GM19372 (cell line): ENCODE measurements at regions not wholly inside any gene's neighbourhood (a gene's known extent, or its start where the extent isn't known, plus 50 kb on each side); places are given as distances from the start of the nearest gene placed in this dataset.
"Not testable (repeated sequence)": the region's sequence is repeated elsewhere in the genome, so short reads cannot be mapped to it uniquely, and the experiment has no call there.

ENCODE experiments used
- ATAC-seq: cut with Tn5 transposase; IDR thresholded peaks from one replicate; pipeline ENCODE4 v1.9.1; 2021; ENCODE audit warnings: mild to moderate bottlenecking, low read depth, moderate library complexity; ENCODE audit not compliant: unreplicated experiment

- ATAC-seq: no peak
These were observed 360.2 kb upstream of the ROPN1 start for GRCh38 chr3:124352149-124352539.

DNA sequence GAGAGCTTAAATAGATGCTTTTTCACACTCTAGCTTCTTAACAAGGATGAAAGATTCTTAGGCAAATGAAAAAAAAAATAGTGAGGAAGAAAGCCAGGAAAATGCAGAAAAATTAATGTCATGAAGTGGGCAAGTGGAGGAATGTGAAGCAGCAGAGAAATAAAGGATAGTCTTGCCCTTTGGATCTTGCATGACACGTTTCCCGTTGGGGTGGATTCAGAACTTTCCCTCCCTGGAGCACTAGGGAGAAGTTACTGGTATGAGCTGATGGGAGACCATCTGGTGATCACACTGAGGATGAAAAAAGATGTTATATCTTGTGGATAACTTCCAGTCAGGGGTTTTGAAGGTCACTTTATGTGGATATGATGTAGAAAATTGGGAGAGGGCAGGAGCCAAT is 361.8 kb upstream of the ROPN1 start:
- ATAC-seq: no peak

DNA sequence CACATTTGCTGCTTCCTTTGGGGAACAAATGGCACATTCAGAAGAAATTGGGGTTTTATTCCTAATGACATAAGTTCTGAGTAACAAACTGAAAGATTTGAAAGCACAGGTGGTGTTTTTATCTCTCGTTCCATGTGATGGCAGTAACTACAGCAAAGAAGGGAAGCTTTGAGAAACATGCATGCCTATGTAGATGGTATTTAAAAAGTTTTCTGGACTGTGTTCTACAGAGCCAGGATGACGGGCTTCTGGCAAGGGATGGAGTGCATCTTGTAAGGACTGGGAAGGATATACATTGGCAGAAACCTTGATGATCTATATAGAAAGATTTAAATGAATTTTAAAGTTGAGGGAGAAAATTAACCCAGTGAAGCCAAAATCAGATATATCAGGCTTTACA is 362.2 kb upstream of the ROPN1 start:
- no peak for ATAC-seq

DNA sequence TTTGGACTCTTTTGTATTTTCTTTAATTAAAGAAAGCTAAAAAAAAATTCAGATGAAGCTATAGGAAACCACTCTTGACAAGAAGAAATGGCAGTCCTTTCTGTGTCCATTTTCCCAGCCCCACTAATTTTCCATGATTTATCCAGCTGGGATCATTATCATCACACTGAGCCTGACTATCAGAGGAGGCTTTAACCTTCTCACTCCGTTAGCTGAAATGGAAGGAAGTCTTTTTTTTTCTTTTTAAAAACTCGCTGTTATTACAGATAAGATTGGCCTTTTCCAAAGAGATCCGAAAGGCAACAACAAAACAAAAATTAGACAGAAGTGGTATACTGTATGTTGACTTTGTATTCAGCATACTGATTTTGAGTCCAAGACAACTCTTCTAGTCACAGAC is 366.2 kb upstream of the ROPN1 start:
- ATAC-seq: no peak

DNA sequence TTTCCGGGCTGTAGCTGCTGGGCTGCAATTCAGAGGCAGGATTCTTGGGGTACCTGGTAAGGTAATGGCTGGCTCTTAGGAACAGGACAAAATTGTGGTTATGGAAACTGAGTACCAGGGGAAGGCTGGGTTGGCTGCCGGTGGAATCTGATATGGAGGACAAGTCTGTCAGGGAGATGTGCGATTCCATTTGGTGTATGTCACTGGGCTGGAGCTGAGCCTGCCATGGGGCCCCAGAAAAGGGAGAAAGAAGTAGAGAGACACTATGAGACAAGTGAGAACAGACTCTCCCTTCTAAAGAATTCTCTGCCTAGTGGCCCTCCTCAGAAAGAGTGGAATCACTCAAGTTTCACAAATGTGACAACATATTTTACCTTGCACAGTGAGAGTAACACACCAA is 368.2 kb upstream of the ROPN1 start:
- no peak for ATAC-seq

GRCh38 chr3:124360563-124360962 is 368.6 kb upstream of the ROPN1 start:
- ATAC-seq: no peak

- no peak for ATAC-seq
These were observed 368.7 kb upstream of the UMPS start for GRCh38 chr3:124361566-124361965.

GRCh38 chr3:124362455-124362854 is 367.8 kb upstream of the UMPS start:
- ATAC-seq: no peak

DNA sequence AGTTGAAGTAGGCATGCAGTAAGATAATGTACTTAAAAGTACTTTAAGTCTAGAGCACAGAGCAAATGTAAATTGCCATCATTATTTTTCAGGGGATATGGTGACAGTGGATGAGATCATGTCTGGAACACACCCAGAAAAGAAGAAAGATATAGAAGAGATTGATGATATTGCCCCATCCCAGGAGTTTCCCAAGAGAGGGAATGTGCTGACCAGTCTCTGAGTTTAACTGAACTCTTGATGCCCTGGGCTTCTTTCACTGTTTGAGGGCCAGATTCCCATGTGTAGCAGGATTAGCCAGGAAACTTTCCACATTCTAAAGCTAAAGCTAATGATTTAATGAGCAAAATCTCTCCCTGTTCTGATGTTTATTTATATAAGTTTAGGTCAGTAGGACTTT is 366.8 kb upstream of the UMPS start:
- no peak for ATAC-seq

DNA sequence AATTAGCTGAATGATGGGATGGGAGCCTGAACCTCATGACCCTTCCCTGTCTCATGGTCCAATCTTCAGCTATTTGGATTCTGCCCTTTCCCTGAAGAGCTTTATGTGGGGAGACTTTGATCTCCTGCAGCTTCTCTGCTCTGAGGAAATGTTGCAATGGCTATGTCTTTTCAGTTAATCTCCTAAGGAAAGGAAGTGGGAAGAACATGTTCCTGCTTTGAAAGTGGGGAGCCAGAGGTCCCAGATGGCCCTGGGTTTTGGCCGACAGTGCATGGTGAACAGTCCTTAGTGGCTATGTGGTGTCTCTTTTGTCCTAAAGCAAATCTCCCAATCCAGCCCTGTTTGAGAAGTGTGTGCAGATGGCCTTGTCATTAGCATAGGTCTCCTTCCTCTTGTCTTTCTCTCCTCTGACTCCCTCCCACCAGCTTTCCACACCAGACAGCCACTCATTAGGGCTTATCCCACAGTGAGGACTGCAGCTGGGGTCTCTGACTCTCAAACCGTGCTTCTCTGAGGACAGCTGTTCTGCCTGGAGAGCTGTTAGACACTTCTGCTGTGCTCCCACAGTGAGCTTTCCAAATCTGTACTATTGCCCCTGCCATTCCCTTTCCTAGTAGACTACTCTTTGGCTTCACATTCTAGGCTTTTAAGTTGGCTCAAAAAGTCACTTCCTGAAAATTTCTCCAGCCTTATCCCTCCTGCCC is 365.8 kb upstream of the UMPS start:
- ATAC-seq: no peak

GRCh38 chr3:124366655-124367054 is 363.6 kb upstream of the UMPS start:
- ATAC-seq: not testable (repeated sequence)

DNA sequence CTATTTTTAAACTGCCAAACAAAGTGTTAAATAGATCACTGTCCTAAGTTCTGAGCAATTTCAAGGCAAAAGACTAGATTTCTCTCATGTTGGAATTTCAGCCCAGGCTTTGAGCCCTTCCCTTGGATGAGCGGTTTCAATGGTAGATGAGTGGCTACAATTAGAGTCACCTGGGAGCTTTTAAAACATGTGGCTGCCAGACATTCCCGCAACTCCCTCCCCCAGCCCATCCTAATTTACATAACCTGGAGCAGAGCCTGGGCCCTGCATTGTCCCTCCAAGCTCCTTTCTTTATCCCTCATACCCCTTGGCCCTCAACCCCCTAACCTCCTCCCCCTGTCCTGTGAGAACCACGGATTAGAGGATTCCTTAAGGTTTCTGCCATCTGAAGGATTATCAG is 357.5 kb upstream of the UMPS start:
- no peak for ATAC-seq

GRCh38 chr3:124373524-124373923 is 356.7 kb upstream of the UMPS start:
- no peak for ATAC-seq

DNA sequence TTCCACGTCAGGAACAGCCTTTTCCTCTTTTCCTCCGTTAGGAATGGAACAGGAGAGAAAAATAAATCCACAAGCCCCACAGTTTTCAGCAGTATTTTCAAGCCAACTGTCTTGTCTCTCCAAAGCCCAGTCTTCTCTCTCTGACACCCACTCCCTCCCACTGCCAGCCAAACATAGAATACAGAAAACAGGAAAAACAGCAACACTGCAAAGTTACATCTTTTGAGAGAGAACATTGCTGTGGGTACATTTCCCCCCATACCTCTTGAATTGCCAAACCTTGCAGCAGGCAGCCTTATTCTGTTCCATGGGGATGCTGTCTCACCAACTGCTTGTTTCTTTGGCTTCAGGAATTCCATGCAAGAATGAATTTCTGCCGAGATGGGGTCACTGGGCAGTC is 355.7 kb upstream of the UMPS start:
- ATAC-seq: no peak

GRCh38 chr3:124381575-124382333 is 348.5 kb upstream of the UMPS start:
- no peak for ATAC-seq

DNA sequence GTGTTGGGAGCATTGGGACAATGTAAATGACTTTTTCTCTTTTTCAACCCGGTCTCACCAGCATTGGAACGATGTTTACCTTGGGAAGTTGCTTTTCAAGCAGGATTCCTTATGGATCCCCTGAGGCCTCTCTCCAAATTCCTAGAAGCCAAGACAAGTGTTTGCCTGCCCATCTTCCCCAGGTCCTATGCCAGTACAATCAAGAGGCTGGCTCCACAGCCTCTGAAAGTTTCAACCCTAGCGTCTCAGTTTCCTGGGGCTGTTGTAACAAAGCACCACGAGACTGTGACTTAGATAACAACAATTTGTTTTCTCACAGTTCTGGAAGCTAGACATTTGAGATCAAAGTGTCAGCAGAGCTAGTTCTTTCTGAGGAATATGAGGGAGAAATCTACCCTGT is 347.2 kb upstream of the UMPS start:
- no peak for ATAC-seq

- no peak for ATAC-seq
These were observed 346.3 kb upstream of the UMPS start for GRCh38 chr3:124383846-124384466.

DNA sequence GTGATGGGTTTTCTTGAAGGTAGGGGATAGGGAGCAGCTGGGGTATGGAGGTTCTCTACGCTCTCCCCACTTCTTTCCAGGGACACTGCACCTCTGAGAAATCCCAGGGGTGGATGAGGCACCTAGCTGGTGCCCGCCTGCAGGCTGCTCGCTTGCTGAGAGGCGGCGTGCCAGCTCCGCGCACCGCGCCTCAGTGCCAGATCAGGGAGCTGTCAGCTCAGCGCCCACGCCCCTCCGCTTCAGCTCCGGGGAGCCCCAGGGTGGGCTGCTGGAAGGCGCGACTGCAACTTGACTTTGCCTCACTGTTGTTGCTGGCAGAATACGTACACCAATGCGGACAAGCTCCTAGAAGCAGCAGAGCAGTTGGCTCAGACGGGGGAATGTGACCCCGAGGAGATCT is 345.7 kb upstream of the UMPS start:
- no peak for ATAC-seq

DNA sequence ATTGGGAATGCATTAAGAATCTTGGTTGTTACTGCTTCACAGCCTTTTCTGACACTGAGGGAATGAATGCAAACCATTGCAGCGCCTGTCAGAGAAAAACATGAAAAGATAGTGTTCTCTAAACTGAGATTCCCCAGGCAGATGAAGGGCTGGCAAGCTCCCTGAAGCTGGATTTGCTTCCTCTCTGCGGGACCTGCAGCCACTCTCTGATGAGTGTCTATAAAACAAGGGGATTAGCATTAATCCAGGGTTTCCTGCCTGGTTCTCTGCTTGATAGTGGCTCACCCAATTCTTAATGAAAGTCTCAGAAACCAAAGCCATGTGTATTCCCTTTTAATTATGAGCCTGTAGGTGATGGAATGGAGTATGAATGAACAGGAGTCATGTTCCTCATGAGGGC is 344.3 kb upstream of the UMPS start:
- no peak for ATAC-seq

- no peak for ATAC-seq
These were observed 343.2 kb upstream of the UMPS start for GRCh38 chr3:124386996-124387595.

DNA sequence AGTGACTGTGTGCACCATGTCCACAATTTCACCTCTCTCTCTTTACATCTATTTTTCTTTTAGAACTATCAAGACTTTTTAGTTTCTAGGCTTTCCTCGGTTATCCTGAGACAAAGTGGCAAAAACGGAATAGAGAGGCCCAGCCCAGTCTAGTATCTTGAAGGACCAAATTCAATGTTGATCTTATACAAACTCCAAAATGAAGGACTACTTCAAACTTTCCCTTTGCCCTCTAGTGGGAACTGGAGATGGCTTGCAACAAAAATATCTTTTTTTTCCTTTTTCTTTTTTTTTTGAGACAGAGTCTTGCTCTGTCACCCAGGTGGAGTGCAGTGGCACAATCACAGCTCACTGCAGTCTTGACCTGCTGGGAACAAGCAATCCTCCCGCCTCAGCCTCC is 338.5 kb upstream of the UMPS start:
- no peak for ATAC-seq
